ENCODE measurements at regions not wholly inside any gene's neighbourhood (a gene's known extent, or its start where the extent isn't known, plus 50 kb on each side); places are given as distances from the start of the nearest gene placed in this dataset.
A peak's percentile ranks its signal among the peaks of the same experiment; 100 is the strongest.

GRCh38 chr3:174397848-174398247 is 461.3 kb upstream of the NAALADL2 start:
- dilution Hi-C loops (cut with MboI; ENCODE audit: extremely low pct_ligation_motif_present, low sequenced_read_pairs) = no loop called here
- Histone ChIP-seq H3K4me3 (ENCODE audit: control insufficient read depth in 2 of 3, extremely low read depth in 1 of 3, insufficient read depth in 2 of 3, low read depth in 1 of 3, low read length in 3 of 3) (no peak overlapping the region), H3K4me1 (ENCODE audit: control insufficient read depth, extremely low read depth, insufficient read depth, low read length) (no peaks in the 10 kb centered on the region), H3K27ac (ENCODE audit: control insufficient read depth, insufficient read depth, low read length) (no peak overlapping the region), H3K36me3 (ENCODE audit: control insufficient read depth in 2 of 2, extremely low read depth in 1 of 2, insufficient read depth in 2 of 2, low read length in 2 of 2) (no peaks in the 10 kb centered on the region), H3K9ac (ENCODE audit: control insufficient read depth, extremely low read depth, insufficient read depth, low read length) (no peak overlapping the region), H3K9me3 (ENCODE audit: control insufficient read depth, low read depth, low read length) (no peaks in the 10 kb centered on the region), H3K79me2 (ENCODE audit: control insufficient read depth, insufficient read depth, low read length) (no peaks in the 10 kb centered on the region), H4K20me1 (ENCODE audit: control insufficient read depth, extremely low read depth, insufficient read depth, low read length) (no peaks in the 10 kb centered on the region), H3K4me2 (ENCODE audit: control insufficient read depth, extremely low read depth, insufficient read depth, low read depth, low read length) (no peak overlapping the region), H3K9me1 (ENCODE audit: control insufficient read depth, extremely low read depth, insufficient read depth, low read length) (no peaks in the 10 kb centered on the region), H2AFZ (ENCODE audit: control insufficient read depth, low read length) (no peak overlapping the region), H3K27me3 (ENCODE audit: control insufficient read depth, extremely low read depth, insufficient read depth, low read length) (no peaks in the 10 kb centered on the region)
- no peak for DNase-seq (ENCODE audit: low read depth, low spot score)
- TF ChIP-seq, protein P1, sequence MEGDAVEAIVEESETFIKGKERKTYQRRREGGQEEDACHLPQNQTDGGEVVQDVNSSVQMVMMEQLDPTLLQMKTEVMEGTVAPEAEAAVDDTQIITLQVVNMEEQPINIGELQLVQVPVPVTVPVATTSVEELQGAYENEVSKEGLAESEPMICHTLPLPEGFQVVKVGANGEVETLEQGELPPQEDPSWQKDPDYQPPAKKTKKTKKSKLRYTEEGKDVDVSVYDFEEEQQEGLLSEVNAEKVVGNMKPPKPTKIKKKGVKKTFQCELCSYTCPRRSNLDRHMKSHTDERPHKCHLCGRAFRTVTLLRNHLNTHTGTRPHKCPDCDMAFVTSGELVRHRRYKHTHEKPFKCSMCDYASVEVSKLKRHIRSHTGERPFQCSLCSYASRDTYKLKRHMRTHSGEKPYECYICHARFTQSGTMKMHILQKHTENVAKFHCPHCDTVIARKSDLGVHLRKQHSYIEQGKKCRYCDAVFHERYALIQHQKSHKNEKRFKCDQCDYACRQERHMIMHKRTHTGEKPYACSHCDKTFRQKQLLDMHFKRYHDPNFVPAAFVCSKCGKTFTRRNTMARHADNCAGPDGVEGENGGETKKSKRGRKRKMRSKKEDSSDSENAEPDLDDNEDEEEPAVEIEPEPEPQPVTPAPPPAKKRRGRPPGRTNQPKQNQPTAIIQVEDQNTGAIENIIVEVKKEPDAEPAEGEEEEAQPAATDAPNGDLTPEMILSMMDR (optimal IDR thresholded peaks at IDR 0.05 in 1 of 3, IDR thresholded peaks at IDR 0.05 in 1 of 3, conservative IDR thresholded peaks at IDR 0.05 in 1 of 3; ENCODE audit: extremely low read depth in 1 of 3, insufficient read depth in 2 of 3, low read length in 3 of 3) = peak in 2 of 3 experiments; percentile 31 to 35
- no peak for TF ChIP-seq EZH2 (IDR thresholded peaks at IDR 0.05; ENCODE audit: low read length)
- FAIRE-seq = no peak

- FAIRE-seq = no peak
- Histone ChIP-seq H3K4me2 (ENCODE audit: control insufficient read depth, extremely low read depth, insufficient read depth, low read depth, low read length) (no peak overlapping the region), H3K9ac (ENCODE audit: control insufficient read depth, extremely low read depth, insufficient read depth, low read length) (no peak overlapping the region), H4K20me1 (ENCODE audit: control insufficient read depth, extremely low read depth, insufficient read depth, low read length) (no peaks in the 10 kb centered on the region), H3K36me3 (ENCODE audit: control insufficient read depth in 2 of 2, extremely low read depth in 1 of 2, insufficient read depth in 2 of 2, low read length in 2 of 2) (no peaks in the 10 kb centered on the region), H3K4me3 (ENCODE audit: control insufficient read depth in 2 of 3, extremely low read depth in 1 of 3, insufficient read depth in 2 of 3, low read depth in 1 of 3, low read length in 3 of 3) (no peak overlapping the region), H3K79me2 (ENCODE audit: control insufficient read depth, insufficient read depth, low read length) (no peaks in the 10 kb centered on the region), H3K9me3 (ENCODE audit: control insufficient read depth, low read depth, low read length) (no peaks in the 10 kb centered on the region), H3K4me1 (ENCODE audit: control insufficient read depth, extremely low read depth, insufficient read depth, low read length) (no peaks in the 10 kb centered on the region), H3K27ac (ENCODE audit: control insufficient read depth, insufficient read depth, low read length) (no peak overlapping the region), H3K9me1 (ENCODE audit: control insufficient read depth, extremely low read depth, insufficient read depth, low read length) (no peaks in the 10 kb centered on the region), H2AFZ (ENCODE audit: control insufficient read depth, low read length) (no peak overlapping the region), H3K27me3 (ENCODE audit: control insufficient read depth, extremely low read depth, insufficient read depth, low read length) (no peaks in the 10 kb centered on the region)
- no peak for DNase-seq (ENCODE audit: low read depth, low spot score)
- TF ChIP-seq, protein P1 (optimal IDR thresholded peaks at IDR 0.05 in 1 of 3, IDR thresholded peaks at IDR 0.05 in 1 of 3, conservative IDR thresholded peaks at IDR 0.05 in 1 of 3; ENCODE audit: extremely low read depth in 1 of 3, insufficient read depth in 2 of 3, low read length in 3 of 3) = no peak
- no peak for TF ChIP-seq EZH2 (IDR thresholded peaks at IDR 0.05; ENCODE audit: low read length)
- dilution Hi-C loops (cut with MboI; ENCODE audit: extremely low pct_ligation_motif_present, low sequenced_read_pairs) = no loop called here
Measured at GRCh38 chr3:174398761-174399160, 460.4 kb upstream of the NAALADL2 start.

All from keratinocyte (primary cell).